ENCODE measurements at regions not wholly inside any gene's neighbourhood (a gene's known extent, or its start where the extent isn't known, plus 50 kb on each side); places are given as distances from the start of the nearest gene placed in this dataset.
"Not testable (repeated sequence)": the region's sequence is repeated elsewhere in the genome, so short reads cannot be mapped to it uniquely, and the experiment has no call there.

GRCh38 chr14:106269029-106269428 is 742.6 kb downstream of the TMEM121 start:
- Histone ChIP-seq H3K27me3 (ENCODE audit: control insufficient read depth, low read length) (0 out of 2 replicates have a peak, but pooled peaks cover 3% of the 10 kb centered on the region), H3K9me3 (ENCODE audit: control insufficient read depth, insufficient read depth, low read length) (no peaks in the 10 kb centered on the region), H3F3A (ENCODE audit: control insufficient read depth, insufficient read depth) (no peaks in the 10 kb centered on the region), H3K4me3 (ENCODE audit: low read length) (peak overlapping the region; percentile 47; the same call in 1 of the 2 replicates), H3K79me2 (ENCODE audit: control insufficient read depth, low read length) (no peaks in the 10 kb centered on the region), H3K4me2 (ENCODE audit: low read length) (peak overlapping the region; percentile 62), H4K20me1 (ENCODE audit: control insufficient read depth, insufficient read depth, low read depth, low read length) (no peaks in the 10 kb centered on the region), H3K36me3 (ENCODE audit: control insufficient read depth, low read length) (no peaks in the 10 kb centered on the region), H3K4me1 (ENCODE audit: control insufficient read depth, low read length) (peaks cover 19% of the 10 kb centered on the region), H3K9me2 (replicated peaks; ENCODE audit: control insufficient read depth, low read length) (no peaks in the 10 kb centered on the region), H3K27ac (ENCODE audit: low read depth, low read length) (no peak overlapping the region)
- TF ChIP-seq CTCF (IDR thresholded peaks at IDR 0.05; ENCODE audit: low read depth, low read length, poor library complexity, severe bottlenecking) (no peak), EZH2phosphoT487 (IDR thresholded peaks at IDR 0.05; ENCODE audit: borderline replicate concordance, low read length) (no peak)

- Histone ChIP-seq H3K9me2 (replicated peaks; ENCODE audit: control insufficient read depth, low read length) (no peaks in the 10 kb centered on the region), H3K27me3 (ENCODE audit: control insufficient read depth, low read length) (0 out of 2 replicates have a peak, but pooled peaks cover 3% of the 10 kb centered on the region), H3K4me3 (ENCODE audit: low read length) (no peak overlapping the region), H3K4me1 (ENCODE audit: control insufficient read depth, low read length) (peaks cover 19% of the 10 kb centered on the region), H3K27ac (ENCODE audit: low read depth, low read length) (no peak overlapping the region), H3F3A (ENCODE audit: control insufficient read depth, insufficient read depth) (no peaks in the 10 kb centered on the region), H3K79me2 (ENCODE audit: control insufficient read depth, low read length) (no peaks in the 10 kb centered on the region), H4K20me1 (ENCODE audit: control insufficient read depth, insufficient read depth, low read depth, low read length) (no peaks in the 10 kb centered on the region), H3K9me3 (ENCODE audit: control insufficient read depth, insufficient read depth, low read length) (no peaks in the 10 kb centered on the region), H3K36me3 (ENCODE audit: control insufficient read depth, low read length) (no peaks in the 10 kb centered on the region), H3K4me2 (ENCODE audit: low read length) (no peak overlapping the region)
- TF ChIP-seq EZH2phosphoT487 (IDR thresholded peaks at IDR 0.05; ENCODE audit: borderline replicate concordance, low read length): no peak
- no peak for TF ChIP-seq CTCF (IDR thresholded peaks at IDR 0.05; ENCODE audit: low read depth, low read length, poor library complexity, severe bottlenecking)
Observed at GRCh38 chr14:106269451-106270204, 743.2 kb downstream of the TMEM121 start.

- not testable (repeated sequence) for H3K4me3 ChIP-seq (ENCODE audit: low read length); H3K9me2 ChIP-seq (replicated peaks; ENCODE audit: control insufficient read depth, low read length); H3K27me3 ChIP-seq (ENCODE audit: control insufficient read depth, low read length)
Observed at GRCh38 chr14:106270476-106271121, 744.2 kb downstream of the TMEM121 start.

More at GRCh38 chr14:106270476-106271121, 744.2 kb downstream of the TMEM121 start:
- not testable (repeated sequence) for H3K36me3 ChIP-seq (ENCODE audit: control insufficient read depth, low read length); H3K4me2 ChIP-seq (ENCODE audit: low read length); H4K20me1 ChIP-seq (ENCODE audit: control insufficient read depth, insufficient read depth, low read depth, low read length); H3K79me2 ChIP-seq (ENCODE audit: control insufficient read depth, low read length); H3K9me3 ChIP-seq (ENCODE audit: control insufficient read depth, insufficient read depth, low read length); H3F3A ChIP-seq (ENCODE audit: control insufficient read depth, insufficient read depth); H3K27ac ChIP-seq (ENCODE audit: low read depth, low read length)
- peaks cover 19% of the 10 kb centered on the region for H3K4me1 ChIP-seq (ENCODE audit: control insufficient read depth, low read length)

All from DOHH2 (cell line).